ENCODE measurements at regions not wholly inside any gene's neighbourhood (a gene's known extent, or its start where the extent isn't known, plus 50 kb on each side); places are given as distances from the start of the nearest gene placed in this dataset.

DNA sequence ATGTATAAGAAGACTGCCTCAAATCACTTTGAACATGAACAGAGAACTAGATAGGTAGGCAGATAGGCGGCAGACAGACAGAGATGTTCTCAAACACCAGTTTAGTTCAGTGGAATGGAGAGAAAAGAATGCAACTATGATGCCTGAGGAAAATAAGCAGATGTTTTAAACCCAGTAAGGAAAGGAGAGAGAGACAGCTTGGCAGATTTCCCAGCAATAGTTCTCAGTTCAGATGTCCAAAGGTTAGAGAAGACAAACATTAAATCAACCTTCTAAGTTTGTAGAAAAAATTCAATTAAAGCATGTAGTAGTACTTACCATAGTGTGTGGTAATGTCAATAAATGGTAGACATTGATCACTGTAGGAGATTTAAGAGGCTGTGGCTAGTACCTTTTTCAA is 209.6 kb upstream of the PFN2 start:
- TF ChIP-seq, protein P1, sequence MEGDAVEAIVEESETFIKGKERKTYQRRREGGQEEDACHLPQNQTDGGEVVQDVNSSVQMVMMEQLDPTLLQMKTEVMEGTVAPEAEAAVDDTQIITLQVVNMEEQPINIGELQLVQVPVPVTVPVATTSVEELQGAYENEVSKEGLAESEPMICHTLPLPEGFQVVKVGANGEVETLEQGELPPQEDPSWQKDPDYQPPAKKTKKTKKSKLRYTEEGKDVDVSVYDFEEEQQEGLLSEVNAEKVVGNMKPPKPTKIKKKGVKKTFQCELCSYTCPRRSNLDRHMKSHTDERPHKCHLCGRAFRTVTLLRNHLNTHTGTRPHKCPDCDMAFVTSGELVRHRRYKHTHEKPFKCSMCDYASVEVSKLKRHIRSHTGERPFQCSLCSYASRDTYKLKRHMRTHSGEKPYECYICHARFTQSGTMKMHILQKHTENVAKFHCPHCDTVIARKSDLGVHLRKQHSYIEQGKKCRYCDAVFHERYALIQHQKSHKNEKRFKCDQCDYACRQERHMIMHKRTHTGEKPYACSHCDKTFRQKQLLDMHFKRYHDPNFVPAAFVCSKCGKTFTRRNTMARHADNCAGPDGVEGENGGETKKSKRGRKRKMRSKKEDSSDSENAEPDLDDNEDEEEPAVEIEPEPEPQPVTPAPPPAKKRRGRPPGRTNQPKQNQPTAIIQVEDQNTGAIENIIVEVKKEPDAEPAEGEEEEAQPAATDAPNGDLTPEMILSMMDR (IDR thresholded peaks at IDR 0.05; ENCODE audit: low read depth, low read length): no peak
- H3K9me3 ChIP-seq (ENCODE audit: low read depth): no peaks in the 10 kb centered on the region
- no peaks in the 10 kb centered on the region for H3K36me3 ChIP-seq
- H3K4me1 ChIP-seq (ENCODE audit: low read depth): peaks cover 9% of the 10 kb centered on the region
- no peak overlapping the region for H3K4me3 ChIP-seq
- H3K27ac ChIP-seq: no peak overlapping the region
- no peaks in the 10 kb centered on the region for H3K27me3 ChIP-seq
- DNase-seq (ENCODE audit: low read depth in 1 of 2, low spot score in 1 of 2): peak in 1 of 2 donors; percentile 80

DNA sequence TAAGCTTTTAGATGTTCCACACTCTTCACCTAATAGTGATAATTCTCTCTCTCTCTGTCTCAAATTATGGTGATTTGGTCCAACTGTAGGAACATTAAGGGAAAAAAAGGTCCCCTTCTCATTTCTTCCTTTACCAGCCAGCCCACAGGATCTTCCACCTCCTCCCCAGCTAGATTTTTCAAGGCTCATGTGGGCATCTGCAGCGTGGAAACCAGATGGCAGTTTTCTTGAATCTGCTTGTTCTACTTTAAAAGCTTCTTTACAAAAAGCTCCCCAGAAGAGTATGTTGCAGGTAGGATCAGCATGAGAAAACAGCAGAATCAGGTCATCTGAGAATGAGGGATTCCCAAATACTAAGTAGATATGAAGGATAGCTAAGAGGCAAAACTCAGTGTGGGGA is 208.6 kb upstream of the PFN2 start:
- Histone ChIP-seq H3K4me1 (ENCODE audit: low read depth) (peaks cover 9% of the 10 kb centered on the region), H3K4me3 (no peak overlapping the region), H3K27ac (no peak overlapping the region), H3K27me3 (no peaks in the 10 kb centered on the region), H3K36me3 (no peaks in the 10 kb centered on the region), H3K9me3 (ENCODE audit: low read depth) (no peaks in the 10 kb centered on the region)
- no peak for DNase-seq (ENCODE audit: low read depth in 1 of 2, low spot score in 1 of 2)
- TF ChIP-seq, protein P1 (IDR thresholded peaks at IDR 0.05; ENCODE audit: low read depth, low read length): no peak

DNA sequence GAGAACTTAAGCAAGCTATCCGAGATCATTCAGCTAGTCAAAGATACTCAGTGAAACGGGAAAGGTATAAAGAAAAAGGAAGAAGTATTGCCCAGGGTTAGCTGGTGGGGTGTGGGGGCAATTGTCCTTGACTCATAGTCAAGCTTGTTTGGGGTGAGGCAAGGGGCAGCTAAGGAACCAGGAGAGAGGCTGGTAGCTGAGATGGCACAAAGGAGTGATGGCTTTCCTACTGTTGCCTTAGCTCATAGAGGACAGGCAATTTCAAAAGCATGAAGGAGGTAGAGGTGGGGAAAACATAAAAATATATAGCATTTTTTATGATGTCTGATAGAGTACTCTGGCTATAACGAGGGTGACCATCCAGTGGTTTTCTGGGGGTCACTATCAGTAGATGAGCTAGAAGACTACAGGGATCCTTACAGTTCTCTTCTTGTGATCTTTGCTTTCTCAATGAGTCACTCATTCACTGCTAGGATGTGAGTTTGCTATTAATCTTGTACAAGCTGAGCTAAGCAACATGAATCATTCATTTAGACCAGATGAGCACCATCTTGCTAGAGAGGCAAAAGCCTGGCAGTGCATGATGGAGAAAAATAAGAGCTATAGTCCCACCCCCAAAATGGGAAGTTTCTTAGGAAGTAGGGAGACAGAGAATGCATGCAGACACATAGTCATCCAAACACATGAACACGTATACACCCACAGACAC is 207.1 kb upstream of the PFN2 start:
- H3K27ac ChIP-seq: no peak overlapping the region
- peak in 1 of 2 donors; percentile 19 for DNase-seq (ENCODE audit: low read depth in 1 of 2, low spot score in 1 of 2)
- TF ChIP-seq, protein P1 (IDR thresholded peaks at IDR 0.05; ENCODE audit: low read depth, low read length): no peak

DNA sequence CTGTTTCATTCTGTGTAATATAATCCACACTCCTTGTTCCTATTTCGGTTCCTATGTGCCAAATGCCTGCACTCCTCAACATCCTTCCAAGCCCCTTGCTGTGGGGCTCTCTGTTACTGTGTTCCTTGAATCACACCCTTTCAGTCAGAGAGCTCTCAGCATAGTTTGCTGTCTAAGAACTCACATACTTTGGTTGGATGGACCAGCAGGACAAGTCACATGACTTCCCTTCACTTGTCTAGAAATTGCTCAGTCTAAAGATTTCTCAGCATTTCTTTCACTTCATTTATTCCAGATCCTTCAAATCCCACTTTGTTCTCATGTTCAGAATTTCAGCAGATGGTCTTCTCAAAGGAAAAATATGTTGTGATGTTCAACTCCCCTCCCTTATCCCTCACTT is 203.5 kb upstream of the PFN2 start:
- Histone ChIP-seq H3K4me3 (no peak overlapping the region), H3K4me1 (ENCODE audit: low read depth) (no peaks in the 10 kb centered on the region), H3K36me3 (no peaks in the 10 kb centered on the region), H3K27ac (no peak overlapping the region), H3K27me3 (no peaks in the 10 kb centered on the region), H3K9me3 (ENCODE audit: low read depth) (no peaks in the 10 kb centered on the region)
- no peak for DNase-seq (ENCODE audit: low read depth in 1 of 2, low spot score in 1 of 2)
- TF ChIP-seq, protein P1 (IDR thresholded peaks at IDR 0.05; ENCODE audit: low read depth, low read length): no peak

More for the DNA sequence above, 207.1 kb upstream of the PFN2 start:
- H3K27me3 ChIP-seq: no peaks in the 10 kb centered on the region
- H3K4me3 ChIP-seq: no peak overlapping the region
- peaks cover 9% of the 10 kb centered on the region for H3K4me1 ChIP-seq (ENCODE audit: low read depth)
- H3K36me3 ChIP-seq: no peaks in the 10 kb centered on the region
- no peaks in the 10 kb centered on the region for H3K9me3 ChIP-seq (ENCODE audit: low read depth)

DNA sequence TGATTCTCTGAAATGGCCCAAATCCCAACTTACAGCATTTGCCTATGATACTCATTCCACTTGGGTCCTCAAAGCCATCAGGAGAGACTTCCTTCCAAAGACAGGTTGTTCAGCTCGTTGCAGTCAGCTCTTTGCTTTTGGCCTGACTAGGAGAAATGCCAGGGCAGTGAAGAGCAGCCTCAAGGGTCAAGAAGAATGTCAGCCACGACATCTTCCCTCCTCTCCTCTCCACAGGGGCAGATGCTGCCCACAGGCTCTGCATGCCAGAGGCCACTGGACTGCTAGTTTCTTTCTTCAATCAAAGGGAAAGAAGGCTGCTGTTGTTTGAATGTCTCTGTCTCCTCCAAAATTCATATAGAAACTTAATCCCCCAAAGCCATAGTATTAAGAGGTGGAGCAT is 201.7 kb upstream of the PFN2 start:
- Histone ChIP-seq H3K9me3 (ENCODE audit: low read depth) (no peaks in the 10 kb centered on the region), H3K27ac (no peak overlapping the region), H3K27me3 (no peaks in the 10 kb centered on the region), H3K4me1 (ENCODE audit: low read depth) (peaks cover 6% of the 10 kb centered on the region), H3K36me3 (no peaks in the 10 kb centered on the region), H3K4me3 (no peak overlapping the region)
- TF ChIP-seq, protein P1 (IDR thresholded peaks at IDR 0.05; ENCODE audit: low read depth, low read length): no peak
- DNase-seq (ENCODE audit: low read depth in 1 of 2, low spot score in 1 of 2): no peak

Data from cardiac muscle cell (in vitro differentiated cells and primary cell).